Naive thymus-derived CD8-positive, alpha-beta T cell (primary cell): ENCODE measurements at regions not wholly inside any gene's neighbourhood (a gene's known extent, or its start where the extent isn't known, plus 50 kb on each side); places are given as distances from the start of the nearest gene placed in this dataset.
"Not testable (repeated sequence)": the region's sequence is repeated elsewhere in the genome, so short reads cannot be mapped to it uniquely, and the experiment has no call there.

ENCODE experiments used
- ATAC-seq, 2 donors: fragments of 150-1000 bp; cut with Tn5 transposase in 1 of 2; sonication (Bioruptor Pico), chemical (Tn5 transposase) in 1 of 2; 1 replicate in 1 of 2; 2 replicates in 1 of 2; pipeline ENCODE4 v1.10.0; 2021; ENCODE audit warnings: mild to moderate bottlenecking in 2 of 2, moderate library complexity in 2 of 2
- POLR2A ChIA-PET: fragments of 350-600 bp; sonication (Branson Sonifier 250); formaldehyde crosslinking; loops from one replicate; lab custom pipeline; 2021; ENCODE audit warnings: antibody characterized with exemption; lab: Charles Lee
- DNase-seq, 10 donors: peaks; one replicate each; pipeline versions ENCODE4 v3.0.0 to v3.0.0-alpha.2; 2020 to 2022
- H3K27ac Mint-ChIP-seq, 10 donors: one replicate each; pipeline ENCODE4 v1.8.0; 2020 to 2022; ENCODE audit warnings: mild to moderate bottlenecking in 10 of 10, mixed read lengths in 10 of 10, moderate library complexity in 4 of 10, inconsistent platforms in 1 of 10
- H3K27me3 Mint-ChIP-seq, 5 donors: one replicate each; pipeline ENCODE4 v1.8.0; 2021 to 2022; ENCODE audit warnings: mixed read lengths in 5 of 5
- H3K36me3 Mint-ChIP-seq, 3 donors: one replicate each; pipeline ENCODE4 v1.8.0; 2020 to 2022; ENCODE audit warnings: mixed read lengths in 3 of 3, mild to moderate bottlenecking in 2 of 3, inconsistent platforms in 1 of 3
- H3K4me1 Mint-ChIP-seq, 4 donors: one replicate each; pipeline ENCODE4 v1.8.0; 2021 to 2022; ENCODE audit warnings: mixed read lengths in 4 of 4
- H3K4me3 Mint-ChIP-seq, 10 donors: one replicate each; pipeline ENCODE4 v1.8.0; 2020 to 2022; ENCODE audit warnings: mild to moderate bottlenecking in 10 of 10, mixed read lengths in 10 of 10, moderate library complexity in 6 of 10, inconsistent platforms in 1 of 10
- H3K9me3 Mint-ChIP-seq, 9 donors: one replicate each; pipeline ENCODE4 v1.8.0; 2020 to 2022; ENCODE audit warnings: mixed read lengths in 9 of 9, mild to moderate bottlenecking in 3 of 9, inconsistent platforms in 1 of 9, moderate library complexity in 1 of 9

- no peak for ATAC-seq
- no peak overlapping the region for H3K4me3 Mint-ChIP-seq
- no peaks in the 10 kb centered on the region for H3K36me3 Mint-ChIP-seq
- POLR2A ChIA-PET = no interaction called here
- no peak overlapping the region for H3K27ac Mint-ChIP-seq
- no peaks in the 10 kb centered on the region for H3K9me3 Mint-ChIP-seq
- peaks cover 2 to 34% (median 8%) of the 10 kb centered on the region in 5 donors for H3K27me3 Mint-ChIP-seq
- H3K4me1 Mint-ChIP-seq = no peaks in the 10 kb centered on the region
- DNase-seq = no peak
Measured at GRCh38 chr1:30371888-30372791, 351.2 kb downstream of the MATN1 start.

GRCh38 chr1:30371179-30371788, 352.1 kb downstream of the MATN1 start:
- POLR2A ChIA-PET = no interaction called here
- ATAC-seq = no peak

GRCh38 chr1:30368651-30369240, 354.6 kb downstream of the MATN1 start:
- Mint-ChIP-seq H3K9me3 (no peaks in the 10 kb centered on the region), H3K4me1 (no peaks in the 10 kb centered on the region), H3K4me3 (no peak overlapping the region), H3K27ac (no peak overlapping the region), H3K27me3 (peaks cover 0 to 30% (median 2%) of the 10 kb centered on the region in 5 donors), H3K36me3 (no peaks in the 10 kb centered on the region)
- DNase-seq = no peak
- POLR2A ChIA-PET = no interaction called here
- ATAC-seq = no peak

More at GRCh38 chr1:30371179-30371788, 352.1 kb downstream of the MATN1 start:
- Mint-ChIP-seq H3K27ac (no peak overlapping the region), H3K4me3 (no peak overlapping the region), H3K9me3 (no peaks in the 10 kb centered on the region), H3K4me1 (no peaks in the 10 kb centered on the region), H3K36me3 (no peaks in the 10 kb centered on the region), H3K27me3 (peaks cover 2 to 32% (median 8%) of the 10 kb centered on the region in 5 donors)
- no peak for DNase-seq

GRCh38 chr1:30366911-30367310, 356.5 kb downstream of the MATN1 start:
- no peak overlapping the region for H3K27ac Mint-ChIP-seq

GRCh38 chr1:30366199-30366598, 357.2 kb downstream of the MATN1 start:
- H3K9me3 Mint-ChIP-seq = no peaks in the 10 kb centered on the region
- no peak overlapping the region for H3K27ac Mint-ChIP-seq
- no peak overlapping the region for H3K4me3 Mint-ChIP-seq
- H3K27me3 Mint-ChIP-seq = peaks cover 0 to 23% (median 12%) of the 10 kb centered on the region in 5 donors
- H3K4me1 Mint-ChIP-seq = peaks cover 0 to 1% (median 0%) of the 10 kb centered on the region in 4 donors
- POLR2A ChIA-PET = no interaction called here
- no peak for ATAC-seq
- H3K36me3 Mint-ChIP-seq = no peaks in the 10 kb centered on the region
- DNase-seq = no peak

More at GRCh38 chr1:30366911-30367310, 356.5 kb downstream of the MATN1 start:
- Mint-ChIP-seq H3K27me3 (peaks cover 0 to 23% (median 10%) of the 10 kb centered on the region in 5 donors), H3K36me3 (no peaks in the 10 kb centered on the region), H3K4me1 (peaks cover 0 to 1% (median 0%) of the 10 kb centered on the region in 4 donors), H3K4me3 (no peak overlapping the region), H3K9me3 (no peaks in the 10 kb centered on the region)
- DNase-seq (no peak), ATAC-seq (no peak)
- POLR2A ChIA-PET = no interaction called here

- Mint-ChIP-seq H3K9me3 (no peaks in the 10 kb centered on the region), H3K36me3 (no peaks in the 10 kb centered on the region), H3K27ac (no peak overlapping the region), H3K4me1 (peaks cover 0 to 1% (median 0%) of the 10 kb centered on the region in 4 donors), H3K27me3 (peaks cover 0 to 19% (median 12%) of the 10 kb centered on the region in 5 donors), H3K4me3 (no peak overlapping the region)
- POLR2A ChIA-PET = no interaction called here
- no peak for ATAC-seq
- DNase-seq = no peak
Measured at GRCh38 chr1:30365596-30365995, 357.8 kb downstream of the MATN1 start.

GRCh38 chr1:30363031-30363430, 360.4 kb downstream of the MATN1 start:
- Mint-ChIP-seq H3K27me3 (peaks cover 5 to 28% (median 22%) of the 10 kb centered on the region in 5 donors), H3K4me1 (peaks cover 0 to 1% (median 0%) of the 10 kb centered on the region in 4 donors), H3K36me3 (no peaks in the 10 kb centered on the region), H3K27ac (no peak overlapping the region), H3K4me3 (no peak overlapping the region), H3K9me3 (no peaks in the 10 kb centered on the region)
- ATAC-seq = no peak
- POLR2A ChIA-PET = no interaction called here
- no peak for DNase-seq

- Mint-ChIP-seq H3K4me3 (no peak overlapping the region), H3K27me3 (peaks cover 5 to 28% (median 22%) of the 10 kb centered on the region in 5 donors), H3K36me3 (no peaks in the 10 kb centered on the region), H3K27ac (peak overlapping the region in 1 of 10 donors; percentile 43), H3K4me1 (peaks cover 0 to 1% (median 0%) of the 10 kb centered on the region in 4 donors), H3K9me3 (no peaks in the 10 kb centered on the region)
- POLR2A ChIA-PET = no interaction called here
- ATAC-seq (no peak), DNase-seq (no peak)
Measured at GRCh38 chr1:30362603-30362990, 360.8 kb downstream of the MATN1 start.

GRCh38 chr1:30361890-30362602, 361.3 kb downstream of the MATN1 start:
- peaks cover 5 to 30% (median 22%) of the 10 kb centered on the region in 5 donors for H3K27me3 Mint-ChIP-seq
- DNase-seq, POLR2A ChIA-PET, H3K4me1 Mint-ChIP-seq, H3K4me3 Mint-ChIP-seq, ATAC-seq, H3K36me3 Mint-ChIP-seq, H3K9me3 Mint-ChIP-seq: not testable (repeated sequence)
- peak overlapping the region in 1 of 10 donors; percentile 43 for H3K27ac Mint-ChIP-seq

- no peak for DNase-seq
- POLR2A ChIA-PET = no interaction called here
- no peak for ATAC-seq
- H3K36me3 Mint-ChIP-seq = no peaks in the 10 kb centered on the region
- peaks cover 0 to 1% (median 0%) of the 10 kb centered on the region in 4 donors for H3K4me1 Mint-ChIP-seq
- H3K27ac Mint-ChIP-seq = no peak overlapping the region
- H3K4me3 Mint-ChIP-seq = no peak overlapping the region
- H3K9me3 Mint-ChIP-seq = no peaks in the 10 kb centered on the region
- peaks cover 7 to 42% (median 27%) of the 10 kb centered on the region in 5 donors for H3K27me3 Mint-ChIP-seq
Measured at GRCh38 chr1:30360753-30361152, 362.6 kb downstream of the MATN1 start.

GRCh38 chr1:30360281-30360680, 363.1 kb downstream of the MATN1 start:
- POLR2A ChIA-PET = no interaction called here
- H3K4me3 Mint-ChIP-seq = no peak overlapping the region
- H3K36me3 Mint-ChIP-seq = no peaks in the 10 kb centered on the region
- no peaks in the 10 kb centered on the region for H3K9me3 Mint-ChIP-seq
- H3K27me3 Mint-ChIP-seq = peaks cover 9 to 47% (median 27%) of the 10 kb centered on the region in 5 donors
- H3K27ac Mint-ChIP-seq = no peak overlapping the region
- no peak for DNase-seq
- peaks cover 0 to 1% (median 0%) of the 10 kb centered on the region in 4 donors for H3K4me1 Mint-ChIP-seq
- no peak for ATAC-seq

GRCh38 chr1:30359539-30360220, 363.7 kb downstream of the MATN1 start:
- Mint-ChIP-seq H3K27me3 (peaks cover 14 to 53% (median 30%) of the 10 kb centered on the region in 5 donors), H3K4me1 (peaks cover 0 to 1% (median 0%) of the 10 kb centered on the region in 4 donors), H3K36me3 (no peaks in the 10 kb centered on the region), H3K4me3 (no peak overlapping the region), H3K9me3 (no peaks in the 10 kb centered on the region), H3K27ac (no peak overlapping the region)
- ATAC-seq (no peak), DNase-seq (no peak)
- POLR2A ChIA-PET = no interaction called here
